Pancreas (tissue), 10 donors: ENCODE measurements at regions not wholly inside any gene's neighbourhood (a gene's known extent, or its start where the extent isn't known, plus 50 kb on each side); places are given as distances from the start of the nearest gene placed in this dataset.

ENCODE experiments used
- ATAC-seq, 4 donors: fragments of 200-7000 bp; cut with Tn5 transposase; one replicate each; pipeline versions ENCODE4 v1.8.0 to v1.9.1; 2020; ENCODE audit warnings: mild to moderate bottlenecking in 4 of 4, moderate library complexity in 4 of 4
- DNase-seq, 6 donors: peaks; one replicate each; pipeline ENCODE4 v3.0.0-alpha.2; 2020
- FAIRE-seq: peaks from 2 replicates; lab custom pipeline; 2012; peaks lifted over from hg19 to GRCh38; lab: Jason Lieb, UNC
- H3K27ac ChIP-seq, 4 donors: fragments of 200-600 bp; sonication (generic); 1 replicate in 3 of 4; 2 replicates in 1 of 4; pipeline versions ENCODE4 v1.5.0 to v1.8.0; 2020
- H3K27me3 ChIP-seq, 4 donors: fragments of 200-600 bp; one replicate each; pipeline ENCODE4 v1.8.0; 2021
- H3K36me3 ChIP-seq, 3 donors: fragments of 200-600 bp; sonication (generic) in 1 of 3; one replicate each; pipeline versions ENCODE4 v1.5.0 to v1.8.0; 2020 to 2021
- H3K4me1 ChIP-seq, 3 donors: fragments of 200-600 bp; one replicate each; pipeline ENCODE4 v1.8.0; 2021
- H3K4me3 ChIP-seq, 4 donors: fragments of 200-600 bp; sonication (generic) in 2 of 4; one replicate each; pipeline versions ENCODE4 v1.5.0 to v1.8.0; 2020 to 2021
- H3K9me3 ChIP-seq, 4 donors: fragments of 200-600 bp; one replicate each; pipeline ENCODE4 v1.8.0; 2021
- CTCF ChIP-seq, 4 donors: fragments of 200-600 bp; sonication (generic) in 3 of 4; IDR thresholded peaks; one replicate each; pipeline versions ENCODE4 v1.5.0 to v1.8.0; 2021; ENCODE audit warnings: antibody characterized with exemption in 4 of 4
- WGBS, 2 donors: extraction: QIAGEN DNeasy Blood & Tissue Kit; methylation state at CpG; one replicate each; pipeline ENCODE4 v1.1.7; 2013; 5-methylcytosine and 5-hydroxymethylcytosine counted together
- intact Hi-C, 3 donors: fragments of 100-400 bp; cut with DNase I; formaldehyde crosslinking; loops; one replicate each; pipeline versions ENCODE4 v1.11.1 to v1.14.2; 2022
- donor health status: healthy with polysubstance abuse.
- donor health status: DM: no; HTN: no; CAD: no; lungs with moderate emphysema.
- donor health status: DM: no; HTN: no; CAD: no.
- donor health status: control.
- donor health status: control.
- donor health status: Bipolar disorder and iron deficiency.
- donor health status: DM: yes; HTN: yes; CAD: no.
- donor health status: DM: no; HTN: no; CAD: no.
- donor health status: DM: no; HTN: no; CAD: no.
- donor health status: DM: yes; HTN: yes; CAD: no.

- FAIRE-seq = no peak
Measured at GRCh38 chr2:236856848-236857235, 228.8 kb upstream of the COPS8 start.

GRCh38 chr2:236857246-236857645 lies 228.4 kb upstream of the COPS8 start:
- no peaks in the 10 kb centered on the region for H3K36me3 ChIP-seq
- peaks cover 2 to 6% (median 5%) of the 10 kb centered on the region in 3 donors for H3K4me1 ChIP-seq
- H3K27me3 ChIP-seq = no peaks in the 10 kb centered on the region
- no peak overlapping the region for H3K4me3 ChIP-seq
- no peak for DNase-seq
- H3K27ac ChIP-seq = no peak overlapping the region
- no peak for ATAC-seq
- intact Hi-C loops = no loop called here
- no peaks in the 10 kb centered on the region for H3K9me3 ChIP-seq
- WGBS, 2 donors = 84 to 89% methylated on average over 10 of the region's 10 CpGs
- FAIRE-seq = no peak
- no peak for TF ChIP-seq CTCF (IDR thresholded peaks at IDR 0.05)

More at GRCh38 chr2:236856848-236857235, 228.8 kb upstream of the COPS8 start:
- Histone ChIP-seq H3K27me3 (no peaks in the 10 kb centered on the region), H3K4me3 (no peak overlapping the region), H3K36me3 (no peaks in the 10 kb centered on the region), H3K4me1 (peaks cover 5 to 6% (median 6%) of the 10 kb centered on the region in 3 donors), H3K9me3 (no peaks in the 10 kb centered on the region), H3K27ac (no peak overlapping the region)
- ATAC-seq (no peak), DNase-seq (no peak)
- TF ChIP-seq CTCF (IDR thresholded peaks at IDR 0.05) = no peak
- intact Hi-C loops = no loop called here
- 90 to 92% methylated on average over 3 of the region's 3 CpGs for WGBS, 2 donors

GRCh38 chr2:236857781-236858180 lies 227.9 kb upstream of the COPS8 start:
- Histone ChIP-seq H3K4me3 (no peak overlapping the region), H3K36me3 (no peaks in the 10 kb centered on the region), H3K27me3 (no peaks in the 10 kb centered on the region), H3K27ac (no peak overlapping the region), H3K9me3 (no peaks in the 10 kb centered on the region), H3K4me1 (peaks cover 0 to 4% (median 3%) of the 10 kb centered on the region in 3 donors)
- 91 to 96% methylated on average over 7 of the region's 7 CpGs for WGBS, 2 donors
- no peak for FAIRE-seq
- intact Hi-C loops = no loop called here
- no peak for ATAC-seq
- no peak for DNase-seq
- TF ChIP-seq CTCF (IDR thresholded peaks at IDR 0.05) = no peak

GRCh38 chr2:236858661-236859060 lies 227.0 kb upstream of the COPS8 start:
- FAIRE-seq = no peak
- Histone ChIP-seq H3K4me1 (no peaks in the 10 kb centered on the region), H3K27me3 (no peaks in the 10 kb centered on the region), H3K27ac (no peak overlapping the region), H3K4me3 (no peak overlapping the region), H3K36me3 (no peaks in the 10 kb centered on the region), H3K9me3 (no peaks in the 10 kb centered on the region)
- 87 to 88% methylated on average over 5 of the region's 5 CpGs for WGBS, 2 donors
- ATAC-seq = no peak
- intact Hi-C loops = no loop called here
- TF ChIP-seq CTCF (IDR thresholded peaks at IDR 0.05) = no peak
- no peak for DNase-seq

GRCh38 chr2:236859908-236860307 lies 225.8 kb upstream of the COPS8 start:
- H3K4me3 ChIP-seq = no peak overlapping the region
- no peak for TF ChIP-seq CTCF (IDR thresholded peaks at IDR 0.05)
- H3K9me3 ChIP-seq = no peaks in the 10 kb centered on the region
- intact Hi-C loops = no loop called here
- DNase-seq = no peak
- H3K36me3 ChIP-seq = no peaks in the 10 kb centered on the region
- 82% methylated on average over 7 of the region's 7 CpGs for WGBS, 2 donors
- no peaks in the 10 kb centered on the region for H3K27me3 ChIP-seq
- no peak for FAIRE-seq
- ATAC-seq = no peak
- no peaks in the 10 kb centered on the region for H3K4me1 ChIP-seq
- H3K27ac ChIP-seq = no peak overlapping the region
